ENCODE measurements at regions not wholly inside any gene's neighbourhood (a gene's known extent, or its start where the extent isn't known, plus 50 kb on each side); places are given as distances from the start of the nearest gene placed in this dataset.

GRCh38 chr1:90505806-90506205 lies 211.3 kb downstream of the BARHL2 start:
- in situ Hi-C loops (cut with MboI; ENCODE audit: low pct_unique_long_range_greater_than_20kb, low sequenced_read_pairs) = no loop called here

GRCh38 chr1:90504509-90504908 lies 212.6 kb downstream of the BARHL2 start:
- no peak for DNase-seq
- in situ Hi-C loops (cut with MboI; ENCODE audit: low pct_unique_long_range_greater_than_20kb, low sequenced_read_pairs) = no loop called here

More at GRCh38 chr1:90505806-90506205, 211.3 kb downstream of the BARHL2 start:
- no peak for DNase-seq

- in situ Hi-C loops (cut with MboI; ENCODE audit: low pct_unique_long_range_greater_than_20kb, low sequenced_read_pairs) = no loop called here
Observed at GRCh38 chr1:90502696-90503095, 214.4 kb downstream of the BARHL2 start.

GRCh38 chr1:90502194-90502593 lies 214.9 kb downstream of the BARHL2 start:
- in situ Hi-C loops (cut with MboI; ENCODE audit: low pct_unique_long_range_greater_than_20kb, low sequenced_read_pairs) = no loop called here
- DNase-seq = no peak

More at GRCh38 chr1:90502696-90503095, 214.4 kb downstream of the BARHL2 start:
- no peak for DNase-seq

GRCh38 chr1:90501281-90501680 lies 215.8 kb downstream of the BARHL2 start:
- in situ Hi-C loops (cut with MboI; ENCODE audit: low pct_unique_long_range_greater_than_20kb, low sequenced_read_pairs) = no loop called here
- DNase-seq = no peak

GRCh38 chr1:90494748-90495282 lies 222.3 kb downstream of the BARHL2 start:
- in situ Hi-C loops (cut with MboI; ENCODE audit: low pct_unique_long_range_greater_than_20kb, low sequenced_read_pairs) = no loop called here
- no peak for DNase-seq

- DNase-seq = no peak
- in situ Hi-C loops (cut with MboI; ENCODE audit: low pct_unique_long_range_greater_than_20kb, low sequenced_read_pairs) = no loop called here
Observed at GRCh38 chr1:90488451-90488850, 228.7 kb downstream of the BARHL2 start.

- DNase-seq = no peak
- in situ Hi-C loops (cut with MboI; ENCODE audit: low pct_unique_long_range_greater_than_20kb, low sequenced_read_pairs) = no loop called here
Observed at GRCh38 chr1:90486996-90487395, 230.1 kb downstream of the BARHL2 start.

- in situ Hi-C loops (cut with MboI; ENCODE audit: low pct_unique_long_range_greater_than_20kb, low sequenced_read_pairs) = no loop called here
- no peak for DNase-seq
Observed at GRCh38 chr1:90486134-90486824, 230.8 kb downstream of the BARHL2 start.

GRCh38 chr1:90480271-90480835 lies 236.7 kb downstream of the BARHL2 start:
- in situ Hi-C loops (cut with MboI; ENCODE audit: low pct_unique_long_range_greater_than_20kb, low sequenced_read_pairs) = no loop called here
- no peak for DNase-seq

GRCh38 chr1:90476994-90477393 lies 240.1 kb downstream of the BARHL2 start:
- DNase-seq = no peak
- in situ Hi-C loops (cut with MboI; ENCODE audit: low pct_unique_long_range_greater_than_20kb, low sequenced_read_pairs) = no loop called here

- DNase-seq = no peak
- in situ Hi-C loops (cut with MboI; ENCODE audit: low pct_unique_long_range_greater_than_20kb, low sequenced_read_pairs) = no loop called here
Observed at GRCh38 chr1:90476411-90476810, 240.7 kb downstream of the BARHL2 start.

GRCh38 chr1:90475631-90476030 lies 241.5 kb downstream of the BARHL2 start:
- DNase-seq = no peak
- in situ Hi-C loops (cut with MboI; ENCODE audit: low pct_unique_long_range_greater_than_20kb, low sequenced_read_pairs) = no loop called here

GRCh38 chr1:90474731-90475130 lies 242.4 kb downstream of the BARHL2 start:
- in situ Hi-C loops (cut with MboI; ENCODE audit: low pct_unique_long_range_greater_than_20kb, low sequenced_read_pairs) = no loop called here
- DNase-seq = no peak

GRCh38 chr1:90474158-90474557 lies 242.9 kb downstream of the BARHL2 start:
- in situ Hi-C loops (cut with MboI; ENCODE audit: low pct_unique_long_range_greater_than_20kb, low sequenced_read_pairs) = no loop called here
- no peak for DNase-seq

GRCh38 chr1:90472775-90473174 lies 244.3 kb downstream of the BARHL2 start:
- DNase-seq = no peak
- in situ Hi-C loops (cut with MboI; ENCODE audit: low pct_unique_long_range_greater_than_20kb, low sequenced_read_pairs) = no loop called here

GRCh38 chr1:90459570-90459969 lies 257.5 kb downstream of the BARHL2 start:
- in situ Hi-C loops (cut with MboI; ENCODE audit: low pct_unique_long_range_greater_than_20kb, low sequenced_read_pairs) = no loop called here
- no peak for DNase-seq

- DNase-seq = no peak
- in situ Hi-C loops (cut with MboI; ENCODE audit: low pct_unique_long_range_greater_than_20kb, low sequenced_read_pairs) = no loop called here
Observed at GRCh38 chr1:90457985-90458384, 259.1 kb downstream of the BARHL2 start.

GRCh38 chr1:90452491-90452890 lies 264.6 kb downstream of the BARHL2 start:
- DNase-seq = no peak
- in situ Hi-C loops (cut with MboI; ENCODE audit: low pct_unique_long_range_greater_than_20kb, low sequenced_read_pairs) = no loop called here

GRCh38 chr1:90443354-90443753 lies 273.7 kb downstream of the BARHL2 start:
- in situ Hi-C loops (cut with MboI; ENCODE audit: low pct_unique_long_range_greater_than_20kb, low sequenced_read_pairs) = no loop called here
- DNase-seq = no peak

- no peak for DNase-seq
- in situ Hi-C loops (cut with MboI; ENCODE audit: low pct_unique_long_range_greater_than_20kb, low sequenced_read_pairs) = no loop called here
Observed at GRCh38 chr1:90435351-90435750, 281.8 kb downstream of the BARHL2 start.
